Inferior parietal cortex (tissue), 1 donor: ENCODE measurements at regions not wholly inside any gene's neighbourhood (a gene's known extent, or its start where the extent isn't known, plus 50 kb on each side); places are given as distances from the start of the nearest gene placed in this dataset.

Experiments
- DNase-seq: peaks from one replicate; pipeline ENCODE4 v3.0.0-alpha.2; 2016; ENCODE audit errors: extremely low spot score

DNA sequence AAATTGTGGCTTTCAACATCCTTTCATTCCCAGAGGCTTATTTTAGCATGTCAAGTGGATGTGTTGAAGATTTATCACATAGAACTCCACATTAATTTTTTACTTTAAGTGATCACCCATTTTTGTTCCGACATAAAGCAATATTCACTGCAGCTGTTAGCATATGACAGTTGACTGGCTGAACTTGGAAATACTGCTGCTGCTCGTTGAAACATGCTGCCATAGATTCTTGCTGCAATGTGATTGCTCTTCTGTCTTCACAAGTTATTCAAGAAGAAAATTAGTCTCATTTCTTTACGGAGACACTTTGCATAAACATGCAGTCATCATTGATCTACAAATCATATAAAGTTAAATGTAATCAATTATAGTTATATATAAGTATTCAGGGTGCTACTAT is 248.4 kb downstream of the SAMD5 start:
- no peak for DNase-seq

DNA sequence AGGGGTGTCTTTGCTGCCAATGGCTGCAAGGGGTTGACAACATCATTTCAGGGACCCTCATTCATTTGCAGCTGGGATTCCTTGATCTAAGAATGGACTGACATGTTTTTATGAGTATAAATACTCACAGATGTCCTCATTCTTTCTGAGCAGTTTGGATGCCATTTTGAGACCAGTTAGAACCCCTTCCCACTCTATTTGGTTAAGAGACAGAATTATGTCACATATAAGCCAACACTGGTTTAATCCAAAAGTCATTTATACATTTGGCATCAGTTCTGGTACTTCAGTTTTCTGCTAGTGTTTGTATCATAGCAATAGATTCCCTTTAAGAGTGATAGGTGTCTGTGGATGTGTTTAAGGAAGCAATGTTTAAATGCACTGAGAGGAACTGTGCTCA is 248.8 kb downstream of the SAMD5 start:
- DNase-seq: no peak

DNA sequence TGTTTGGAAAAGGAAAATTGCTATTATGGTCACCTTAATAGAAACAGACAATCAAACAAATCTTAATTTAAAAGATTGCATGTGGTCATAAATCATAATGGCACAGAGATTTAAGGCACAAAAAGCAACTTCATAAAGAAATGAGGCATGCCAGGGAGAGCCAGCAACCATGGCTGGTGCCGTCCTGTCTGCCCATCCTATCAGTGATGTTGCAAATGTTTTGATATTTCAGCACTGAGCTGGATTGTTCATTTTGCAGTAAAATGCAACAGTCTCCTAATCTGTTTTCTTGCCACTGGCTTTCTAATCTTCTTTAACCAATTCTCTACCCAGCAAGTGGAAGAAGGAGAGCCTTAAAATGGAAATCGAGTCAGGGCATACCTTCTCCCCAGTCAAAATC is 249.8 kb downstream of the SAMD5 start:
- DNase-seq: no peak

DNA sequence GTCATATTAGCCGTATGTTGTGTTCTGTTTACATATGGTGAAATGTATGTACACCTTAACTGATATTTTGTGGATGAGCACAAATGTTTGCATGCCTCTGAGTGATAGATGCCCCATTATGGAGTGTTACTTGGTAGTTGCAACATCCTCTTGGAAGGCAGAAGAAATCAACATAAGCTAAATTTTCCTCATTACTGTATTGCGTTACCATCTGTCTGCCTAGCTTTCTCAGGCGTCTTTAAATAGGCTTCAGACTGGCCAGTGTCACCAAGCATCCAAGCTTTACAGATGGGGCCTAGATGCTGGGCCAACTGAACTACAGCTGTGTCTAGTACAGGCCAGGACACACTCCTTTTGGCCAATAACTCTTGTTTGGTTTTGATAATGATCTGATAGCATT is 250.6 kb downstream of the SAMD5 start:
- DNase-seq: no peak

DNA sequence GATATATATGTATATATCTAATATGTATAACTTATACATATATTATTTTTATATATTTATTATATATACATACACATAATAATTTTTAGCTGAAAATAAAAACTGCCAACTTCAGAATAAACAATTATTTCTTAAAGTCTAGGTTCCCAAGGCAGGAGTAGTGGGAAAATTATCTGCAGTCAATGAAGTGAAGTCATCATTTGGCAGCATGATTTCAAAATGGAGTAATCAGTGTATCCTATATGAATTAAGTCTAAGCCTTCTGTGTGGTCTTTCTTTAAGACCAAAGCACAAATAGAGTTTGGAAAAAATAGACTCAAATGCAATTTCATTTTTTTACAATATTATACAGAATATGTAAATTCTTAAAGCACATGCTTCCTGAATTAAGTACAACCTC is 251.0 kb downstream of the SAMD5 start:
- DNase-seq: no peak

DNA sequence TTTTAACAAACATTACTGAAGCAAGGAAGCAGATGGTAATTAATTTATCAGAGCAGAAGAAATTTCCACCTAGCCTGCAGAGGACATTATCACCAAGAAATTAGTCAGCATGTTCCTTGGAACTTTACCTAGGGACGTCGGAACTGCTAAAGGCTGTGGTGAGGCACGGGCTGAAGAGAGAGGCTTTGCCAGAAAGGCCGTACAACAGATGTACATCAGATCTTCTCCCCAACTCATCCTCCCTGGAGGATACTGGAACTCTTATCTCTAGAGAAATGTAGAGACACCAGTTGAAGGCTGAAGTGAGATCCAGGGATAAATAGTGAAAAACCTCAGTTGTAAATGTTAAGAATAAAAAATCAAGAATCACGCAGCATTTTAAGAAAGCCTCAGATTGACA is 257.1 kb downstream of the SAMD5 start:
- no peak for DNase-seq

DNA sequence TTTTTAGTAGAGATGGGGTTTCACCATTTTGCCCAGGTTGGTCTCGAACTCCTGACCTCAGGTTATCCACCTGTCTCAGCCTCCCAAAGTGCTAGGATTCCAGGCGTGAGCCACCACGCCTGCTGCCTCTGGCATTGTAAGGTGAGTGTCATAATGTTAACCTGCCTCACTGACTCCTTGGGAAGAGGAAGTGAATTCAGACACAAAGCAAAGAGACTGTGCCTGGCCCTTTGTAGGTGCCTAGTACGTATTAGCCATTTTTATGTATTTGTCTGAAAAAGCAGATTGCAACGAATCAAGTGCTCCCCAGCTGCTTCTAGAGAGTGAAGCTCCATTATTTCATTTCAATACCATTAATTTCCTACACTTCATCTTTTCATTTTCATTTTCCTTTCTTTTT is 260.5 kb downstream of the SAMD5 start:
- no peak for DNase-seq

DNA sequence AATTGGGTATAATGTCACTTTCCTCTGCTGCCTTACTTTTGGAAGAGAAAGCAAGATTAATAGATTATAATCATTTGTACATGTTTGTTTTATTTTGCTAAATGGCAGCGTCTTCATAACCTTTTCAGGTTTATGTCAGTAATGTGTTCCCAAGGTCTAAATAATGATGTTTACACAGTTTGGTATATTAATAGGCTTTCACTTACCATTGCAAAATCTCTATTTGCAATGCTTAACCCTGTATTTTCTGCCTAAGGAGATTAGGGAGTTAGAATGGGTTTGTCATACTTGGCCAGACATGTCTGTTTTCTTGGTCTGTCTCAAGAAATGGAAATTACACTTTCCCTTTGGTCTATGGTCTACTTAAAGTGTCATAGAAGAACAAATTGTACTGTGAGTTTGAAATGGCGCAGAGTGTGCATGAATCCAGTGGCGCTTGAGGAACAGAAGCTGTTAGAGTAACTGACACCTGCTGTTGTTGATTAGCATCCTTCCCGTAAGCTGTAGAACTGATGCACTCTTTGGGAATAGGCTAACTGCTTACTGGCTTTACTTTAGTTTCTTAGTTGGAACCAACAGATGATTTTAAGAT is 261.1 kb downstream of the SAMD5 start:
- no peak for DNase-seq

DNA sequence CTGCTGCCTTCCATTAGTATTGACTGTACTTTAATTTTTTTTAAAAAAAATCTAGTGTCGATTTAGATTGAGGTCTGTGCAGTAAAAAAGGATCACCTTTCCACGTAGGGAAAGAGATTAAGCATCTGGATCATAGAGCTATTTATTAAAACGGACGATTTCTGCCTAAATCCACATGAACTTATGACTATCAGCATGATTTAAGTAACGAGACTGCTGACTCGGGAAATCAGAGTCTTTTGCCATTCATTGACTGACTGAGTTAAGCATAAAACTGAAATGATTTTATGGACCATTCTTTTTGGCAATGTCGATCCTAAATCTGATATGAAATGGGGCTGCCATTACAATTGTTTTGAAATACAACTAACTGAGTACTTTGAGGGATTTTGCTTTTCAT is 261.7 kb downstream of the SAMD5 start:
- no peak for DNase-seq

DNA sequence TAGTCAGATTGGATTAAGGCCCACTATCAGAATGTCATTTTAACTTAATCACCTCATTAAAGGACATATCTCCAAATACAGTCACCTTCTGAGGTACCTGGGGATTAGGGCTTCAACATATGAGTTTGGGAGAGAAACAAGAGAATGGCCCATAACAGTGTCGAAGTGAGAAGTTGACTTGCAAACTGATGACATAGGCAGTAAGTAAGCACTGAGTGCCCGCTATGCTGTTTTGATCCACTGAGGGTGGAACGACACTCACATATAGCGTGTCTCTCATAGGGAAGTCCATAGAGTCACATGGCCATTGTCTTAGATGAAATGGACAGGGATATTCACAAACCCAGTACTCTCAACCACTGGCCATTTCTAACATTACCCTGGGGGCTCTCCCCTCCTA is 264.2 kb downstream of the SAMD5 start:
- no peak for DNase-seq

DNA sequence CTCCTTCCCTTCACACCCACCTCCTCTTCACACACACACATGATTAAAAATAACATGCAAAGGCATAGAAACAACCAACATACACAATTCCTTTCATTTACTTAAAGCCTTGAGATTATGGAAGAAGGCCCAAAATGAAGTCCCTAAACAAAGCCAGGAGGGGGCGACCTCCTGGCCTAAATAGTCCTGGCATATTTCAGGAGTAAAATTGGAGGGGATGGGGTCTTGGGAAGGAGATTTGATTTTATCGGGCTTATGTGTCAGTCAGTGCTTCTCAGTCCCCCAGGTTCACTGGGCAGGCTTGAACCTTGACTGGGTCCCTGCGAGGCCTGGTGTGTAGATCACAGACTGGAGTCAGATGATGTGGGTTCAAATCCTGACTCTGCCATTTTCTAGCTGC is 266.4 kb downstream of the SAMD5 start:
- DNase-seq: no peak

DNA sequence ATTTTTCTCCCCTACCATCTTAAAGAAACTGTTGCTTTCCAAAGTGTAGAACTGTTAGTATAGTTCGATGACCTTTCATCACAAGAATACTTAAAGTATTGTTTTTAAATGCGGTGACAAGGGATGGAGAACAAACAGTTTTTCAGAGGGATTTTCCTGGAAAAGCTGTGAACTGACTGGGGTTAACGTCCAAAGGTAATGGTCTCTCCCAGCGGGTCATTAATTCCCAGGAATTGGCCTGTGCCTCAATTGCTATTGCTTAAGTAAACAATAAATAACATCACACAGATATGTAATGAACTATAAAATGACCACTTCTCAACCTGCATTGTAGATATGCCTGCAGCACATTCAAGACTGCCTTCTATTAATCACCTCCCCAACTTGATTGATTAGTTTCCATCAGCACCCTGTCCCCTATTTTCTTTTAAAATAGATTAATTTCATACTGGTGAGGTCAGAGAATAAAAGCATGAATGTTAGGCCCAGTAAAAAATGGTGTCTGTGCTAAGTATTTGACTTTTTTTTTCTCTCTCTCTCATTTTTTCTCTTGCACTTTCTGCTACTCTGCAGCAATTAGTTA is 268.2 kb downstream of the SAMD5 start:
- DNase-seq: no peak

DNA sequence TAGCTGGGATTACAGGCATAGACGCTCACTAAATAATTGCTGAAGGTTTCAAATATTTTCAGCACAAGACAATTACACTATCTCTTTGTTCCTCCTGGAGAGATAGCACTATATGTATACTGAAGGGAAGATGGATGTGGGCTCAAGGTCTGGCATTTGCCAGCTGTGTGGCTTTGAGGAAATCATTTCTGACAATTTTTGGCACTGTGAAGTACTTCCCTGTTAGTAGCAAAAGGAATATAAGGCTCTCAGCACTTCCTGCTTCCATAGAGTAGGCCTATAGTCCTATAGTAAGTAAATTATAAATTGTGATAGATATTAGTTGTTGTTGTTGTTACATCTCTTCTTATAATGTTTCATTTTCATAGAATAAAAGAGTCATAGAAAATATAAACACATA is 271.1 kb downstream of the SAMD5 start:
- no peak for DNase-seq

DNA sequence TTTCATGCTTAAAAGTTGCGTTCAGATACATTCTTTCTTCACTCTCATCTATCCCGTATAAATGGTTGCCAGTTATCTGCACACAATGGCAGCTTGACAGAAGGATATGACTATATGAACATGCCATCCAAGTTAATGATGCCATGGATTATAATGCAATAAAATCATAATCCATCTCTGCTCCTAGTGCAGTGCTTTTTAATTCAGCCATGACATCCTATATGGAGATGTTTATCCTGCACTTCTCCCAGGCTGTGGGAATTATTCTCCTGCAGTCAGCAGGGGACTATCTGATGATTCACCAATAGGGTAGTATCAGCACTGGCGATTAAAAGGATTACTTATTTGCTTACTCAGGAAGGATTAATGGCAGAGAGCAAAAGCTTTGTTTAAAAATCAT is 273.8 kb downstream of the SAMD5 start:
- DNase-seq: no peak

DNA sequence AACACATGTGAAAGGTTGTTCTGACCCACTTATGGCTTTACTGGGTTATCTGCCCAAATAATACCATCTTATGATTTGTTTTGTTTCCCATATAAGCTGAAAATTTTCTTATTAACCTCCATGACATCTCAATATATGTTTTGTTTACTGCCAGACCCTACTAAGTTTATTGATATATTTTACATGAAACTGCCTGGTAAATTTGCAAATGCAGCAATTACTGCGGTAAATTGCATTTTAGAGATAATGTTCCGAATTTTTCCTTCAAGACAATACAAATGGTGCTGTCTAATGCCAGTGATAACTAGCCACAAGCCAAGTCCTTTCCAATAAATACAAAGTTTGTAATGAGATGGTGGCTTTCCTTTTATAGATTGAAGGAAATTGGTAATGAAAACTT is 275.9 kb downstream of the SAMD5 start:
- DNase-seq: no peak

DNA sequence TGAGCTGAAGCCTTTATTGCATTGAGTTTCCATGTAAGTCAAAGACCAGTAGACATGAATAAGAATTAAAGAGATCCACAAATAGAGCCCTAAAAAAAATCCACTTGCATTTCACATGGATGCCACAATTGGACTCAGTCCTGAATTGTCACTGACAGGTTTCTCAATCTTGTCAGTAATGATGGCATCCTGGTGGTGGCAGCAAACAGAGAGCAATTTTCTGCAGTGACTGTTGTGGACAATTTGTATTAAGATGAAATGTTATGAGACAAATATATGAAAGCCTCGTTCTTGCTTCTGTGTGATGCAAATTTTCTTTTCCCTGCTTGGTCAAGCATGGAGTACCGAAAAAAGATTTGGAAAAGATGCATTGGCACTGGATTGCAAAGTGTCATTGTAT is 278.9 kb downstream of the SAMD5 start:
- no peak for DNase-seq

DNA sequence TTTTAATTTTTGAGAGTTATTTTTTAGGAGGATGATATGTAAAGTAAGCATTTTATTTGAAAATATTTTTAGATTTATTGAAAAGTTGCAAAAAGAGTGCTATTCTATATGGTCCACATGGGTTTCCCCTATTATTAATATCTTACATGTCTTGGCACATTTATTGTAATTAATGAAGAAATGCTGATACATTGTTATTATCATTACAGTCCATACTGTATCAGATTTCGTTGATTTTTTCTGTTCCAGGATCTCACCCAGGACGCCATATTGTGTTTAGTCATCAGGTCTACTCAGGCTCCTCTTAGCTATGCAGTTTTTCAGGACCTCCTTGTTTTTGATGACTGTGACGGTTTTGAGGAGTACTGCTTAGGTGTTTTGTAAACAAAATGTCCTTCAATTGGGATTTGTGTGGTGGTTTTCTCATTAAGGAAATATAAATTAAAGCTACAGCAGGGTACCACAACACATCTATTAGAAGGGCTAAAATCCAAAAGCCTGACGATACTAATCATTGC is 281.0 kb downstream of the SAMD5 start:
- no peak for DNase-seq

DNA sequence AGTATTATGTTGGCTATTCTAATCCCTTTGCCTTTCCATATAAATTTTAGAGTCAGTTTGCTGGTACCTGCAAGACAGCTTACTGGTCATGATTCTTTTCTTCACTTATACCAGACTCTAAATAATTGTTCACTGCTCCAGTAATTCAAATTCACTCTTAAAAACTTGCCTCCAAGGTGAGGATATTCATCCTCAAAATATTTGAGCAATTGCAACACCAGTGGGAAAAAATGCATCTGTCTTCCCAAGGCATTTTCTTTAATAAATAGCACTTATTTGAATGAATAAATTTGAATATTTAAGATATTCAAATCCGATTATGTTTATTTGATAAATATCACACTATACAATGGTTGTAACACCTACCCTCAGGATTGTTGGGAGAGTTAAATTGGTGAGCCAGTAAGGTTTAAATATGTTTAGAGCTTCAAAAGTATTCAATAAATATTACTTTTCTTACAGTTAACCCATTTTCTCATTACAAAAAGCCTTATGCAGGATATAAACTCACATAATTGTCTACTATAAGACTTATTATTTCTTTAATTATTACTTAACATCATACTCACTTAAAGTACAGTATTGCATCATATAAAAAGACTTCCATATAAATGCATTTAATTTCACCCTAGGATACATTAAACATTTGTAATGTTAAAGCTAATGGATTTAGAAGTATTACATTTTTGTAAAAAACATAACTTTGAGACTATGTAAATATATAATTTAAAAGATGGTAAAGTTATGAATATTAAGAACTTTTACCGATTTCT is 285.6 kb downstream of the SAMD5 start:
- no peak for DNase-seq

DNA sequence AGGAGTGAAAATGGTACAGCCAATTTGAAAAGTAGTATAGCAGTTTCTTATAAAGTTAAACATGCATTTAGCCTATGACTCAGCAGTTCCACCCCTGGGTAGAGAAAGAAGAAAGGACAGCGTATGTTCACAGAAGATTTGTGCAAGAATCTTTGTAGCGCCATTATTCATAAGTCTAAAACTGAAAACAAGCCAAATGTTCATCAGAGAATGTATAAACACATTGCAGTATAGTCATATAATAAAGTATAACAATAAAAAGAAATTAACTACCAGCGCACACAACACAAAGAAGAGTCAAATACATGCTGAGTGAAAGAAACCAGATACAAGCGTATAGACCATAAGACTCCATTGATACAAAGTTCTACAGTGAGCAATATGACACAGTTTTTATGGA is 294.0 kb downstream of the SAMD5 start:
- no peak for DNase-seq

DNA sequence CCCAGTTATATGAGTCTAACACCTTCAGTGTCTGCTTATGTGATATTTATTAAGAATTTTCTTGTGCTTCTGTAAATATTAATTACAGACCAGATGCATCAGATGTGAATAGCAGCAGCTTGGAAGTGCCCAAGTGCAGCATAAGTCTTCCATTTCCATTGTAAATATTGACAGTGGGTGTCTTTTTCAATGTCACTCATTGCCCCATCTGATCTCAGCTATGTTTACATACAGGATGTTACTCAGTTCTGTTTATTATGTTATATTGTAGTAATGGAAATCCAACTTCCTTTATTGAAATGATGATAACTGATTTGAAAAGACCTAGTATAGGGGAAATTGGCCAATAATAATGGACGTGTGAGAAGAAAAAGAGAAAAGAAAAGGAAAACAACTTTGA is 296.7 kb downstream of the SAMD5 start:
- no peak for DNase-seq

DNA sequence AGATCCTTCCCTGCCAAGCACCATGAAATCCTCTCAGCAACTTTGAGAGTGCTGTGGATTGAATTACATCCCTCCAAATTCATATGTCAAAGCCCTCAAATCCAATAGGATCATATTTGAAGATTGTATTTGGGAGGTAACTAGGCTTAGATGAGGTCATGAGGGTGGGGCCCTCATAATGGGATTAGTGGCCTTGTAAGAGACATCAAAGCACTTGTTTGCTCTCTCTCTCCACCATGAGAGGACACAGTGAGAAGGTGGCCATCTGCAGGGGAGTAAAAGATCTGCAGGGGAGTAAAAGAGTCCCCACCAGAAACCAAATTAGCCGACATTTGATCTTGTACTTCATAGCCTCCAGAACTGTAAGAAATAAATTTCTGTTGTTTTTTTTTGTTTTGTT is 298.2 kb downstream of the SAMD5 start:
- DNase-seq: no peak

DNA sequence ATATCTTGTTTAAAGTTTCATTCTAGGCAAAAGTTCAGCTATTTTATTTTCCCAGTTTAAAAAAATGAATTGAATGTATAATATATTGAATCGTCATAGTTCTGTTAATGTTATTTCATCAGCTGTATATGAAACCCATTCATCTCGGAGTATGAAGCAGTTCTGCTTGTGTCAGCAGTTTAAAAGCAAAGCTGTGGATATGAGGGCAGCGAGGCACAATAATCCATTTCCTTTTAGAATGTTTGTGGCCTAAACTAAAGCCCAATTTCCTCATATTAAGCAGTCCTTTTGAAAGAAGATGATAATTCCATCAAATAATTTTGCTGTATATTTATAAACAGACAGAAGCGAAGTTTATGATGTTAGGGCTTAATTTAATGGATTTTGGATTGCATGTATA is 300.1 kb downstream of the SAMD5 start:
- no peak for DNase-seq

DNA sequence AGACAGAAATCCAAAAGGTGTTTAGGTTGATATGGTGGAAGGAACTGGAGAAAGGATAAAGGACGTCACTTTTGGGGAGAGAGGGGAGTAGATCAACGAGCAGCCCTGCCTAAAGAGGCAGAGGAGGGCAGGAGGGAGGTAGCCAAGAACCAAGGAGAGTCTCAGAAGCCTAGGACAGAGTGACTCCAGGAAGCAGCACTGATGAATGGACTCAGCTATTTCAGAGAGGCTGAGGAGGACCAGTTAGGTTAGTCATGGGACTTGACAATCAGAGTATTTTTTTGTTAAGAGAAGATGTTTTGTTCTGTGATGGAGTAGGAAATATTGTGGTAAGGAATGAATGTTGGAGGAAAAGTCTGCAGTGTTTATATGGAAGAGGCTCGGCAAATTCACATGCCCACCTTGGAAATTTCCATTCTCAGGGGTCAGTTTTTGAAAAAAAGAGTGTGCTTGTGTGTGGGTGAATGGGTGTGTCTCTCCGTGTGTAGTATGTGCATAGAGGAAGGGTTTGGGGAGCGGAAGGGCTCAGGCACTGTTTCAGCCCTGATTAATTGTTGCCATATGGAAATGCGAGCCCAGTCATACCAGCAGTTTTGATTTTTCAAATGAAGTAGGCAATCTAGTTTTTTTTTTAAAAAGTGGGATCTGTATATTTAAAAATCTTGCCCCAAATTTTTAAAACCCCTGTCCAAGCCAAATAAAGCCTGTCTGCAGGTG is 303.6 kb downstream of the SAMD5 start:
- DNase-seq: no peak
